Activated CD8-positive, alpha-beta T cell treated with anti-CD3 and anti-CD28 coated beads for 36 hours (primary cell): ENCODE measurements at regions not wholly inside any gene's neighbourhood (a gene's known extent, or its start where the extent isn't known, plus 50 kb on each side); places are given as distances from the start of the nearest gene placed in this dataset.

Experiments
- ATAC-seq: fragments of 200-7000 bp; cut with Tn5 transposase; one replicate; pipeline ENCODE4 v1.10.0; 2021; ENCODE audit warnings: mild to moderate bottlenecking, moderate library complexity
- CTCF ChIA-PET: fragments of 350-600 bp; sonication (Branson Sonifier 250); formaldehyde crosslinking; loops from one replicate; lab custom pipeline; 2021; ENCODE audit warnings: antibody characterized with exemption; lab: Charles Lee
- POLR2A ChIA-PET: fragments of 350-600 bp; sonication (Branson Sonifier 250); formaldehyde crosslinking; loops from one replicate; lab custom pipeline; 2021; ENCODE audit warnings: antibody characterized with exemption; lab: Charles Lee
- DNase-seq: peaks from one replicate; pipeline ENCODE4 v3.0.0-alpha.2; 2020
- H3K27ac Mint-ChIP-seq: one replicate; pipeline ENCODE4 v1.8.0; 2021; ENCODE audit warnings: mild to moderate bottlenecking, mixed read lengths
- H3K27me3 Mint-ChIP-seq: one replicate; pipeline ENCODE4 v1.8.0; 2021; ENCODE audit warnings: mixed read lengths
- H3K36me3 Mint-ChIP-seq: one replicate; pipeline ENCODE4 v1.8.0; 2021; ENCODE audit warnings: low read depth, mixed read lengths
- H3K4me1 Mint-ChIP-seq: one replicate; pipeline ENCODE4 v1.8.0; 2021; ENCODE audit warnings: low read depth, mixed read lengths
- H3K4me3 Mint-ChIP-seq: one replicate; pipeline ENCODE4 v1.8.0; 2021; ENCODE audit warnings: mild to moderate bottlenecking, moderate library complexity, mixed read lengths
- H3K9me3 Mint-ChIP-seq: one replicate; pipeline ENCODE4 v1.8.0; 2021; ENCODE audit warnings: mixed read lengths
- intact Hi-C: fragments of 100-400 bp; cut with micrococcal nuclease; formaldehyde crosslinking; loops from one replicate; pipeline ENCODE4 v1.10.0; 2022
- TF ChIP-seq, protein P1 (sequence below): fragments of 200-600 bp; IDR thresholded peaks from one replicate; pipeline ENCODE4 v1.8.0; 2022; ENCODE audit warnings: antibody characterized with exemption, mild to moderate bottlenecking

DNA sequence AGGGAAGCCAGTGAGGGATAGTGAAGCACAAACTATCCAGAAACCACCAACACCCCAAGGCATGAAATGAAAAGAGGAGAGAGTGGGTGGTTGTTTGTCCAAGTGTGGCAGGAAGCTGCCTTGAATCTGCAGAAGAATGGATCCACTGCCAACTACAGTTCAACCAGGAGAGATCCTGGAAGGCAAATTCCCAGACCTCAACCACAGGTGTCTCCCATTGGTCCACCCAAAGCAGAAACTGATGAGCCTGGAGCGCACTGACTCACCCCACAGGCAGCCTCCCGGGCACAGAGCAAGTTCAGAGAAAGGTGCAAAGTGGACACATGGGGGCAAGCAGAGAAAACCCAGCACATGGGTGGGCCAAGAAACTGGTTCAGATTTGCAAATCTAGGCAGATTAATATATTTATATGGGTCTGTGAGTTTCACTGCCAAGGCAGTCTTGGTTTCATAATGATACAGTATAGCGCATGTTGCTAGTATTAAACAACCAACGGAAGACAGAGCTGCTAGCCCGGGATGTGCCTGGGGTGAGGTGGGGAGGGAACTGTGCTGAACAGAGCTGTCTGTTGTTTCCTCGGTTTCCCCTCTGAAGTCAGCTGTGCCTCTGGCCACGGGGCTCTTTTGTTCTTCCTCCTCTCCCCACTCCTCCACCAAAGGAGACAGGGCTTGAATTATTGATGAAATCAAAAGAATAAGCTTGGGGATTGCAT, 416.2 kb upstream of the CCDC196 start:
- DNase-seq (no peak), ATAC-seq (no peak)
- TF ChIP-seq, protein P1, sequence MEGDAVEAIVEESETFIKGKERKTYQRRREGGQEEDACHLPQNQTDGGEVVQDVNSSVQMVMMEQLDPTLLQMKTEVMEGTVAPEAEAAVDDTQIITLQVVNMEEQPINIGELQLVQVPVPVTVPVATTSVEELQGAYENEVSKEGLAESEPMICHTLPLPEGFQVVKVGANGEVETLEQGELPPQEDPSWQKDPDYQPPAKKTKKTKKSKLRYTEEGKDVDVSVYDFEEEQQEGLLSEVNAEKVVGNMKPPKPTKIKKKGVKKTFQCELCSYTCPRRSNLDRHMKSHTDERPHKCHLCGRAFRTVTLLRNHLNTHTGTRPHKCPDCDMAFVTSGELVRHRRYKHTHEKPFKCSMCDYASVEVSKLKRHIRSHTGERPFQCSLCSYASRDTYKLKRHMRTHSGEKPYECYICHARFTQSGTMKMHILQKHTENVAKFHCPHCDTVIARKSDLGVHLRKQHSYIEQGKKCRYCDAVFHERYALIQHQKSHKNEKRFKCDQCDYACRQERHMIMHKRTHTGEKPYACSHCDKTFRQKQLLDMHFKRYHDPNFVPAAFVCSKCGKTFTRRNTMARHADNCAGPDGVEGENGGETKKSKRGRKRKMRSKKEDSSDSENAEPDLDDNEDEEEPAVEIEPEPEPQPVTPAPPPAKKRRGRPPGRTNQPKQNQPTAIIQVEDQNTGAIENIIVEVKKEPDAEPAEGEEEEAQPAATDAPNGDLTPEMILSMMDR: no peak
- no peak overlapping the region for H3K4me3 Mint-ChIP-seq
- H3K27ac Mint-ChIP-seq: no peak overlapping the region
- ChIA-PET POLR2A (interaction anchor here (0.6 kb wide), 1 partner anchor 653 kb away, joined by 3 read pairs; no protein-coding TSS in a partner anchor), CTCF (interaction anchor here (0.6 to 3.6 kb wide), 30 partner anchors 10 to 906 kb away, joined by 3 to 46 read pairs (median 4); no protein-coding TSS in a partner anchor)
- no peaks in the 10 kb centered on the region for H3K27me3 Mint-ChIP-seq
- H3K9me3 Mint-ChIP-seq: no peaks in the 10 kb centered on the region
- H3K36me3 Mint-ChIP-seq: no peaks in the 10 kb centered on the region
- intact Hi-C loops: loop anchor here (5.0 to 10.0 kb wide), 3 partner anchors 105 to 908 kb away; partner anchors contain the start of gene FUT8
- no peaks in the 10 kb centered on the region for H3K4me1 Mint-ChIP-seq

DNA sequence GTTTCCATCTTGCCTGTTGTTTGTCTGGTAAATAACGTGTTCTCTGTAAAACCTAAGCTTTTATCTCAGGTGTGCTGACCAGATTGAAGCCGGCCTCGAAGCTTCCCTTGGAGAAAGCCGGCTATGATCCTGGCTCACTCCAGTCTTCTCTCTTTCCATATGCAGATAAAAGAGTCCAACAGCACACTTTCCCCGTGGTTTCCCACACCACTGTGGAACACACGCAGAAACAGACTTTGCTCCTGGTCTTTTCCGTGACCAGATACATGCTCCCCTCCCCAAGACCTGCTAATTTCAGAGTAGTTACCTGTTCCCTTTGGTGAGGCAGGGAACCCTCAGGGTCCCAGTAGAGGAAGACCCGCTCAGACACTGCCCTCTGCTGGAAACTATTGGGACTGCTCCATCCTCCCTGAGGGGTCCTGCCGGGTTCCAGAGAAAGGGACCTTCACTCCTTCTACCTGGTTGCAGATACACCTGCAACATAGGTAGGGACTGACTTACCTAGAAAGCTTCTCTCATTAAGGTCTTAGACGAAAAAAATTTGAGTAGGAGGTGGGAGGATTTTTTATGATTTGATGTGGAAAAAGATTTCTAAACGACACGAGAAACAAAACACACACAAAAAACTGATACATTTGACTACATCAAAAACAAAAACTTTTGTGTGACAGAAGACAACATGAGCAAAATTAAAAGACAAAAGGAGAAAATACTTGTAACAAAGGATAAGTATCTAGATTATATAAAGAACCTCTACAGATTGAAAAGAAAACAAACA, 415.4 kb upstream of the CCDC196 start:
- ChIA-PET POLR2A (interaction anchor here (0.6 to 0.7 kb wide), 2 partner anchors 526 to 654 kb away, joined by 3 to 5 read pairs; no protein-coding TSS in a partner anchor), CTCF (interaction anchor here (0.6 to 3.6 kb wide), 33 partner anchors 10 to 906 kb away, joined by 3 to 46 read pairs (median 4); no protein-coding TSS in a partner anchor)
- TF ChIP-seq, protein P1: peak; percentile 90
- intact Hi-C loops: loop anchor here (5.0 to 10.0 kb wide), 2 partner anchors 106 to 908 kb away; no protein-coding TSS in a partner anchor
- no peak overlapping the region for H3K4me3 Mint-ChIP-seq
- H3K27me3 Mint-ChIP-seq: no peaks in the 10 kb centered on the region
- no peaks in the 10 kb centered on the region for H3K36me3 Mint-ChIP-seq
- DNase-seq (peak; percentile 79), ATAC-seq (peak; percentile 90)
- no peaks in the 10 kb centered on the region for H3K9me3 Mint-ChIP-seq
- H3K27ac Mint-ChIP-seq: no peak overlapping the region
- no peaks in the 10 kb centered on the region for H3K4me1 Mint-ChIP-seq

DNA sequence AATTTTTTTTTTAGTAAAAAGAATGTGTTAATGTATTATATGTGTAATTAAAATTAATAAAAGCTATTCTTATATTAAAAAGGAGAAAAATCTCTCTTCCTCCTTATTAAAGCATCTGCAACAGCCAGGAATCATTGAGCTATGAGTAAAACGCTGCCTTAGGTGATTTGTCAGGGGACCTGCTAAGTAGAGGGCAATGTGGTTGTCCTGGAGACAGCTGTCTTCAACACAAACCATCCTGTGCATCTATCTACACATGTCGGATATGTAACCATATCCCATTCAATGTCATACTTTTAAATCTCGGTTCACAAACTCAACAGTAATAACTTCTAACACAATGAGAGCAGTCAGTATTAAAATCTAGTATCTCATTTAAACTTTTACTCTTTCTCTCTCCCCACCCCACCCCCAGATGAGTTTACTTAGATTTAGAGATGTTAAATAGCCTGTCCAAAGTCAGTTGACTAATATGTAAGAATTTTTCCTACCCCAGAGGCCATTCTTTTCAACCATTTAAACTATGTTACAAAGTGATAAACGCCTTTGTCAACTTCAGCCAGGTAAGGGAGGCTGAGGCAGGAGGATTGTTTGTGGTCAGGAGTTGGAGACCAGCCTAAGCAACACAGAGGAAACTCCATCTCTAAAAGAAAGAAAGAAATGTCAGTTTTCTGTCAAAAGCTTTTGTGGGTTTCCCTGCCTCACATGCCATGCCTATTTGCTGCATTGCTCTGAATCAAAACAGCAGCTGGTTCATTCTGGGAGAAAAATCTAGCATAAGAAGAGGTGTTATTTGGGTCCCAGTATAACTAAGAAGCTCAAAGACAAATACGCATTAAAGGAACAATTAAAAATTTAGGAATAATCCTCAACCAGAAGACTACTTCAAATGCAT, 413.7 kb upstream of the CCDC196 start:
- Mint-ChIP-seq H3K36me3 (no peaks in the 10 kb centered on the region), H3K27ac (no peak overlapping the region), H3K4me3 (no peak overlapping the region), H3K4me1 (no peaks in the 10 kb centered on the region), H3K27me3 (no peaks in the 10 kb centered on the region), H3K9me3 (no peaks in the 10 kb centered on the region)
- TF ChIP-seq, protein P1: no peak
- ChIA-PET POLR2A (interaction anchor here (0.6 kb wide), 1 partner anchor 136 kb away, joined by 3 read pairs; no protein-coding TSS in a partner anchor), CTCF (interaction anchor here (0.6 to 3.6 kb wide), 7 partner anchors 8 to 908 kb away, joined by 3 to 46 read pairs (median 6); no protein-coding TSS in a partner anchor)
- intact Hi-C loops: loop anchor here (5.0 to 10.0 kb wide), 2 partner anchors 108 to 910 kb away; no protein-coding TSS in a partner anchor
- DNase-seq: no peak
- no peak for ATAC-seq

DNA sequence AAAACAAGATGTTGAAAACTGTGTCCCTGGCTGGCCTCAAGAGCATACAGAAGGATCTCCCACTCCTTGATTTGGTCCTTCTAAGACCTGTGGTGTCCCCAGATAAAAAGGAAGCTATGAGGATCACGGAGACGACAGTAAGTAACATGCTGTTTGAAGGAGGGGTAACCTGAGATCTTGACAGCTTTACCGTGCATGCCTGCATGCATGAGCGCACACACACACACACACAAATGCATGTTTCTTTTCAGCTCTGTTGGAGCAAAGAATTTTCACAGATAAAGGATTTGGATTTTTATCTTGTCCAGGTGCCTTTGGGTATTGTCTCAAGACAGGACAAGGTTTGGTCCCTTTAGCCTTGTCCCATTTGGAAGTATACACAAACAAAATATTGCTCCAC, 411.6 kb upstream of the CCDC196 start:
- ChIA-PET POLR2A (interaction anchor here (0.9 kb wide), 1 partner anchor 8 kb away, joined by 3 read pairs; no protein-coding TSS in a partner anchor), CTCF (interaction anchor here (0.8 to 1.4 kb wide), 2 partner anchors 114 to 115 kb away, joined by 3 to 5 read pairs; no protein-coding TSS in a partner anchor)
- intact Hi-C loops: loop anchor here (5.0 to 10.0 kb wide), 2 partner anchors 110 to 912 kb away; no protein-coding TSS in a partner anchor
- Mint-ChIP-seq H3K9me3 (no peaks in the 10 kb centered on the region), H3K4me1 (no peaks in the 10 kb centered on the region), H3K4me3 (no peak overlapping the region), H3K36me3 (no peaks in the 10 kb centered on the region), H3K27ac (no peak overlapping the region), H3K27me3 (no peaks in the 10 kb centered on the region)
- TF ChIP-seq, protein P1: no peak
- no peak for ATAC-seq
- DNase-seq: no peak
